Upper lobe of left lung (tissue), 4 donors: ENCODE measurements at regions not wholly inside any gene's neighbourhood (a gene's known extent, or its start where the extent isn't known, plus 50 kb on each side); places are given as distances from the start of the nearest gene placed in this dataset.

Experiments used
- EP300 ChIP-seq, 4 donors: sonication (generic); formaldehyde crosslinking; IDR thresholded peaks; one replicate each; pipeline ENCODE4 v1.5.1; 2017; ENCODE audit warnings: antibody characterized with exemption in 4 of 4, control low read depth in 2 of 4
- POLR2A ChIP-seq, 4 donors: fragments of 450-650 bp; IDR thresholded peaks; one replicate each; pipeline ENCODE4 v1.5.1; 2016 to 2017; ENCODE audit warnings: antibody characterized with exemption in 4 of 4, mild to moderate bottlenecking in 2 of 4
- TF ChIP-seq, protein P1 (sequence below), 6 experiments: fragments of 450-650 bp in 4 of 6; fragments of 200-600 bp in 2 of 6; sonication (generic) in 2 of 6; IDR thresholded peaks; one replicate each; pipeline ENCODE4 v1.5.1; 2016 to 2019; ENCODE audit warnings: antibody characterized with exemption in 6 of 6

DNA sequence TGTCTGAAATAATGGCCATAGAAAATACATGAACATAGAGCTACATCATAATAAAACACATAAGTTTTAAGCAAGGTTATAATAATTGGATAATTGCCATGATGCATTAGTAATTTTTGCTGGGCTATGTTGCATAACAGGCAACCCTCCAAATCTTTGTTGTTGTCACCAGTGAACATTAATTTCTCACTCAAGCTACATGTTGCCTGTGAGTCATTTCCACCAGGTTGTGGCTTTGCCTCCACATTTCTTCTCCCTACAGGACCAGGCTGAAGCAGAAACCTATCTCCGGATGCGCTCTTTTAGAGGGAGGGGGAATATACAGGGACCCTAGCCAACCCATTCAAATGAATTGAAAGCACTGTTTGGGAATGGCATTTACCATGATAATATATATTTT is 347.7 kb downstream of the GABRG1 start:
- TF ChIP-seq POLR2A (IDR thresholded peaks at IDR 0.05) (no peak), EP300 (IDR thresholded peaks at IDR 0.05) (no peak)
- TF ChIP-seq, protein P1, sequence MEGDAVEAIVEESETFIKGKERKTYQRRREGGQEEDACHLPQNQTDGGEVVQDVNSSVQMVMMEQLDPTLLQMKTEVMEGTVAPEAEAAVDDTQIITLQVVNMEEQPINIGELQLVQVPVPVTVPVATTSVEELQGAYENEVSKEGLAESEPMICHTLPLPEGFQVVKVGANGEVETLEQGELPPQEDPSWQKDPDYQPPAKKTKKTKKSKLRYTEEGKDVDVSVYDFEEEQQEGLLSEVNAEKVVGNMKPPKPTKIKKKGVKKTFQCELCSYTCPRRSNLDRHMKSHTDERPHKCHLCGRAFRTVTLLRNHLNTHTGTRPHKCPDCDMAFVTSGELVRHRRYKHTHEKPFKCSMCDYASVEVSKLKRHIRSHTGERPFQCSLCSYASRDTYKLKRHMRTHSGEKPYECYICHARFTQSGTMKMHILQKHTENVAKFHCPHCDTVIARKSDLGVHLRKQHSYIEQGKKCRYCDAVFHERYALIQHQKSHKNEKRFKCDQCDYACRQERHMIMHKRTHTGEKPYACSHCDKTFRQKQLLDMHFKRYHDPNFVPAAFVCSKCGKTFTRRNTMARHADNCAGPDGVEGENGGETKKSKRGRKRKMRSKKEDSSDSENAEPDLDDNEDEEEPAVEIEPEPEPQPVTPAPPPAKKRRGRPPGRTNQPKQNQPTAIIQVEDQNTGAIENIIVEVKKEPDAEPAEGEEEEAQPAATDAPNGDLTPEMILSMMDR (IDR thresholded peaks at IDR 0.05): no peak
